Tibial artery (tissue), 4 donors: ENCODE measurements at regions not wholly inside any gene's neighbourhood (a gene's known extent, or its start where the extent isn't known, plus 50 kb on each side); places are given as distances from the start of the nearest gene placed in this dataset.

ENCODE experiments used
- DNase-seq, 2 donors: peaks; one replicate each; pipeline ENCODE4 v3.0.0-alpha.2; 2019
- H3K27ac ChIP-seq, 2 donors: fragments of 200-600 bp; sonication (generic) in 1 of 2; 1 replicate in 1 of 2; 2 replicates in 1 of 2; pipeline ENCODE4 v1.5.1; 2018 to 2019; ENCODE audit warnings: mild to moderate bottlenecking in 1 of 2
- H3K27me3 ChIP-seq, 2 donors: fragments of 200-600 bp; sonication (generic) in 1 of 2; one replicate each; pipeline versions ENCODE4 v1.5.1 to v1.6.0; 2016 to 2019
- H3K36me3 ChIP-seq, 3 donors: fragments of 200-600 bp; sonication (generic) in 2 of 3; one replicate each; pipeline ENCODE4 v1.5.1; 2016 to 2019; ENCODE audit warnings: mild to moderate bottlenecking in 2 of 3
- H3K4me1 ChIP-seq, 4 donors: fragments of 200-600 bp; sonication (generic) in 2 of 4; 1 replicate in 3 of 4; 2 replicates in 1 of 4; pipeline ENCODE4 v1.5.1; 2016 to 2019
- H3K4me3 ChIP-seq, 2 donors: fragments of 200-600 bp; sonication (generic) in 1 of 2; 1 replicate in 1 of 2; 2 replicates in 1 of 2; pipeline ENCODE4 v1.5.1; 2018 to 2019; ENCODE audit warnings: mild to moderate bottlenecking in 2 of 2
- H3K9me3 ChIP-seq, 3 donors: fragments of 200-600 bp; sonication (generic) in 1 of 3; one replicate each; pipeline ENCODE4 v1.5.1; 2016 to 2019
- intact Hi-C: fragments of 100-400 bp; cut with DNase I; formaldehyde crosslinking; loops from one replicate; pipeline ENCODE4 v1.15.0; 2023; ENCODE audit warnings: low total_unique reads
- TF ChIP-seq, protein P1 (sequence below), 2 experiments: fragments of 200-600 bp in 1 of 2; fragments of 450-650 bp in 1 of 2; IDR thresholded peaks; one replicate each; pipeline ENCODE4 v1.5.1; 2017 to 2019; ENCODE audit warnings: antibody characterized with exemption in 2 of 2, mild to moderate bottlenecking in 1 of 2, moderate library complexity in 1 of 2

- intact Hi-C loops = no loop called here
- H3K27me3 ChIP-seq = no peaks in the 10 kb centered on the region
- DNase-seq = no peak
- H3K27ac ChIP-seq = no peak overlapping the region
- no peaks in the 10 kb centered on the region for H3K36me3 ChIP-seq
- TF ChIP-seq, protein P1, sequence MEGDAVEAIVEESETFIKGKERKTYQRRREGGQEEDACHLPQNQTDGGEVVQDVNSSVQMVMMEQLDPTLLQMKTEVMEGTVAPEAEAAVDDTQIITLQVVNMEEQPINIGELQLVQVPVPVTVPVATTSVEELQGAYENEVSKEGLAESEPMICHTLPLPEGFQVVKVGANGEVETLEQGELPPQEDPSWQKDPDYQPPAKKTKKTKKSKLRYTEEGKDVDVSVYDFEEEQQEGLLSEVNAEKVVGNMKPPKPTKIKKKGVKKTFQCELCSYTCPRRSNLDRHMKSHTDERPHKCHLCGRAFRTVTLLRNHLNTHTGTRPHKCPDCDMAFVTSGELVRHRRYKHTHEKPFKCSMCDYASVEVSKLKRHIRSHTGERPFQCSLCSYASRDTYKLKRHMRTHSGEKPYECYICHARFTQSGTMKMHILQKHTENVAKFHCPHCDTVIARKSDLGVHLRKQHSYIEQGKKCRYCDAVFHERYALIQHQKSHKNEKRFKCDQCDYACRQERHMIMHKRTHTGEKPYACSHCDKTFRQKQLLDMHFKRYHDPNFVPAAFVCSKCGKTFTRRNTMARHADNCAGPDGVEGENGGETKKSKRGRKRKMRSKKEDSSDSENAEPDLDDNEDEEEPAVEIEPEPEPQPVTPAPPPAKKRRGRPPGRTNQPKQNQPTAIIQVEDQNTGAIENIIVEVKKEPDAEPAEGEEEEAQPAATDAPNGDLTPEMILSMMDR (IDR thresholded peaks at IDR 0.05) = no peak
- H3K4me3 ChIP-seq = no peak overlapping the region
- no peaks in the 10 kb centered on the region for H3K4me1 ChIP-seq
- H3K9me3 ChIP-seq = no peaks in the 10 kb centered on the region
Observed at GRCh38 chr5:142378737-142379634, 54.2 kb upstream of the SPRY4 start.

DNA sequence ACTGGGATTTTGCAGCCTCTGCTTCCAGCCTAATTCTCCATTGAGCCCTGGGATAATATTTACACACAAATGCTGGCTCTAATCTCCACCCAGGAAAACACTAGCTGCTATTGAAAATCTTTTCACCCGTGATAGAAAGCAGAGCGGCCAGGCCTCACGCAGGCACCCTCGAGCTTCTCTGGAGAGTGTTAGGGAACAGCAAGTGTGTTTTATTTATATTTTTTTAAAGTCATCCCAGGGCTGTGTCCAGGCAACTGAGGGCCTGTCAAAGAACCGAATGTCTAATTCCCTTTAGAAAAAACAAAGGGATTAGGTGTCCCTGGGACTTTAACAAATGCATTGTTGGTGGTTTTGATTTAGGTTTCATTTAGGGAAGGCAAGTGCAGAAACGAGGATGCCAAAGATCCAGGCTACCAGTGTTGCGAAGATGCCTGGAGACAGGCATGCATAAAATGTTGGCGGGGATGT, 51.2 kb upstream of the SPRY4 start:
- intact Hi-C loops = no loop called here
- Histone ChIP-seq H3K4me1 (no peaks in the 10 kb centered on the region), H3K27me3 (no peaks in the 10 kb centered on the region), H3K9me3 (no peaks in the 10 kb centered on the region), H3K4me3 (no peak overlapping the region), H3K36me3 (no peaks in the 10 kb centered on the region), H3K27ac (no peak overlapping the region)
- DNase-seq = no peak
- TF ChIP-seq, protein P1 (IDR thresholded peaks at IDR 0.05) = no peak
